ENCODE measurements at regions not wholly inside any gene's neighbourhood (a gene's known extent, or its start where the extent isn't known, plus 50 kb on each side); places are given as distances from the start of the nearest gene placed in this dataset.

GRCh38 chr2:222774941-222775340 is 85.9 kb upstream of the ACSL3 start:
- no peak overlapping the region for H3K4ac ChIP-seq (ENCODE audit: low read depth, low read length)
- intact Hi-C loops (cut with micrococcal nuclease): no loop called here
- no peaks in the 10 kb centered on the region for H3K4me1 ChIP-seq (ENCODE audit: control insufficient read depth, insufficient read depth, low read length)
- H2AFZ ChIP-seq (replicated peaks; ENCODE audit: low read length, poor library complexity): no peak overlapping the region
- no peak overlapping the region for H3K18ac ChIP-seq (ENCODE audit: low read depth, low read length)
- no peak overlapping the region for H2BK120ac ChIP-seq (ENCODE audit: low read depth, low read length)
- H4K91ac ChIP-seq (ENCODE audit: insufficient read depth, low read depth, low read length): no peak overlapping the region
- BruUV-seq (replicated peaks): no TSS peak
- H3K9me3 ChIP-seq (ENCODE audit: control insufficient read depth, insufficient read depth, low read length): no peaks in the 10 kb centered on the region
- DNase-seq (no peak), ATAC-seq (ENCODE audit: low read depth) (no peak)
- in situ Hi-C loops (cut with MboI; ENCODE audit: low sequenced_read_pairs): no loop called here
- no peak overlapping the region for H2BK20ac ChIP-seq (ENCODE audit: low read depth, low read length)
- 0 out of 2 replicates have a peak, but pooled peaks cover 4% of the 10 kb centered on the region for H3K9me1 ChIP-seq (ENCODE audit: insufficient read depth, low read length)
- ChIA-PET POLR2A (ENCODE audit: unreplicated experiment) (no interaction called here), CTCF (no interaction called here)
- H2AK9ac ChIP-seq (replicated peaks; ENCODE audit: low read depth, low read length, poor library complexity): no peak overlapping the region
- H4K20me1 ChIP-seq (ENCODE audit: insufficient read depth, low read length): no peaks in the 10 kb centered on the region
- no peak overlapping the region for H3K4me3 ChIP-seq (ENCODE audit: insufficient read depth, low read depth, low read length)
- H3K56ac ChIP-seq (ENCODE audit: extremely low read depth, insufficient read depth, low read length): no peak overlapping the region
- TF ChIP-seq RFX5 (IDR thresholded peaks at IDR 0.05; ENCODE audit: low read depth, low read length) (no peak), SMC3 (IDR thresholded peaks at IDR 0.05; ENCODE audit: low read depth, low read length) (no peak), MAFK (IDR thresholded peaks at IDR 0.05; ENCODE audit: low read depth, low read length) (no peak), BHLHE40 (IDR thresholded peaks at IDR 0.05; ENCODE audit: low read depth, low read length) (no peak), CHD1 (IDR thresholded peaks at IDR 0.05; ENCODE audit: low read depth, low read length) (no peak), FOS (IDR thresholded peaks at IDR 0.05; ENCODE audit: low read depth, low read length) (no peak), CEBPB (IDR thresholded peaks at IDR 0.05; ENCODE audit: low read depth, low read length) (no peak), POLR2A (IDR thresholded peaks at IDR 0.05; ENCODE audit: low read depth, low read length) (no peak), RAD21 (IDR thresholded peaks at IDR 0.05; ENCODE audit: low read length) (no peak), MAZ (IDR thresholded peaks at IDR 0.05; ENCODE audit: borderline replicate concordance, low read depth, low read length) (no peak), RCOR1 (IDR thresholded peaks at IDR 0.05; ENCODE audit: insufficient replicate concordance, low read length) (no peak)
- TF ChIP-seq, protein P1, sequence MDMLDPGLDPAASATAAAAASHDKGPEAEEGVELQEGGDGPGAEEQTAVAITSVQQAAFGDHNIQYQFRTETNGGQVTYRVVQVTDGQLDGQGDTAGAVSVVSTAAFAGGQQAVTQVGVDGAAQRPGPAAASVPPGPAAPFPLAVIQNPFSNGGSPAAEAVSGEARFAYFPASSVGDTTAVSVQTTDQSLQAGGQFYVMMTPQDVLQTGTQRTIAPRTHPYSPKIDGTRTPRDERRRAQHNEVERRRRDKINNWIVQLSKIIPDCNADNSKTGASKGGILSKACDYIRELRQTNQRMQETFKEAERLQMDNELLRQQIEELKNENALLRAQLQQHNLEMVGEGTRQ (IDR thresholded peaks at IDR 0.05; ENCODE audit: low read depth, low read length): no peak
- H2BK5ac ChIP-seq (ENCODE audit: low read depth, low read length, poor library complexity, severe bottlenecking): no peak overlapping the region
- H2AK5ac ChIP-seq (ENCODE audit: low read depth, low read length): no peak overlapping the region
- no peak overlapping the region for H2BK15ac ChIP-seq (ENCODE audit: low read depth, low read length)
- no peaks in the 10 kb centered on the region for H3K36me3 ChIP-seq (ENCODE audit: control insufficient read depth, insufficient read depth, low read length)
- no peaks in the 10 kb centered on the region for H3K79me1 ChIP-seq (ENCODE audit: low read depth in 1 of 2, low read length in 2 of 2)
- no peak overlapping the region for H3K14ac ChIP-seq (replicated peaks; ENCODE audit: low read depth, low read length)
- no peak overlapping the region for H4K5ac ChIP-seq (ENCODE audit: low read depth, low read length)
- H3K23ac ChIP-seq (ENCODE audit: low read depth, low read length): no peak overlapping the region
- no peak overlapping the region for H3K27ac ChIP-seq (ENCODE audit: insufficient read depth, low read length)
- H4K8ac ChIP-seq (ENCODE audit: low read depth in 2 of 2, low read length in 2 of 2): no peak overlapping the region
- no peak overlapping the region for H3K9ac ChIP-seq (ENCODE audit: low read depth, low read length)
- dilution Hi-C loops (cut with HindIII; ENCODE audit: low sequenced_read_pairs, unreplicated experiment): no loop called here
- no peak overlapping the region for H3K4me2 ChIP-seq (ENCODE audit: low read depth, low read length)
- H3K27me3 ChIP-seq (ENCODE audit: control insufficient read depth, insufficient read depth, low read length): no peaks in the 10 kb centered on the region; the same call in none of the 2 replicates

Data from IMR-90 (cell line).